ENCODE measurements at regions not wholly inside any gene's neighbourhood (a gene's known extent, or its start where the extent isn't known, plus 50 kb on each side); places are given as distances from the start of the nearest gene placed in this dataset.

DNA sequence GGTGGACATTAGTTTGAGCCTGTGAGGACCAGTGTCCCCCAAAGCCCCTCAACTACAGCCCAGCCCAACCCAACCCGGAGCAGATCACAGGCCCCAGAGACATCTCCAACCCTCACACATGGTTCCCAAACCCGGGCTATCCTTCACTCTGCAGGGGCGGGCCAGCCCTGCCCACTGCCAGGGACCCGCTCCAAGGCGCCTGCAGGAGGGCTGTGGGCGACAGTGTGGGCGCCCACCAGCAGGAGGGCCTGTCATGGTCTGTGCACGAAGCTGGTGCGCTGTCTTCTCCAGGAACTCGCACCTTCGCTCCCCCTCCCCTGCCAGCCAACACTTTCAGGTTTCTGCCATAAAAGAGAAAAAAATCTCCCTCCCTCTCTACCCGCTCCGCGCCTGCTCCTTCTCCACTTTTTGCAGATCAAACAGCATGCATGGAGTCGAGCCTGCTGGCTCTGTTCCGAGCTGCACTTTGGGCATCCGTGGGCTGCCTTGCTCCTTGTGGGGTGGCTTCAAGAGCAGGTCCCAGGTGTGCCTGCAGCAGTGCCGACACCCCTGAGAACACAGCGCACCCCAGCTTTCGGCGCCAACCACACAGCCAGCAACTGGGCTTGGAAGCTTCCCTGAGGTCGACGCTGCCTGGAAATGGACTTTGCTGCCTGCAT, 133.7 kb upstream of the PPP1R26 start:
- ChIA-PET POLR2A (no interaction called here), CTCF (no interaction called here)
- TF ChIP-seq, protein P1, sequence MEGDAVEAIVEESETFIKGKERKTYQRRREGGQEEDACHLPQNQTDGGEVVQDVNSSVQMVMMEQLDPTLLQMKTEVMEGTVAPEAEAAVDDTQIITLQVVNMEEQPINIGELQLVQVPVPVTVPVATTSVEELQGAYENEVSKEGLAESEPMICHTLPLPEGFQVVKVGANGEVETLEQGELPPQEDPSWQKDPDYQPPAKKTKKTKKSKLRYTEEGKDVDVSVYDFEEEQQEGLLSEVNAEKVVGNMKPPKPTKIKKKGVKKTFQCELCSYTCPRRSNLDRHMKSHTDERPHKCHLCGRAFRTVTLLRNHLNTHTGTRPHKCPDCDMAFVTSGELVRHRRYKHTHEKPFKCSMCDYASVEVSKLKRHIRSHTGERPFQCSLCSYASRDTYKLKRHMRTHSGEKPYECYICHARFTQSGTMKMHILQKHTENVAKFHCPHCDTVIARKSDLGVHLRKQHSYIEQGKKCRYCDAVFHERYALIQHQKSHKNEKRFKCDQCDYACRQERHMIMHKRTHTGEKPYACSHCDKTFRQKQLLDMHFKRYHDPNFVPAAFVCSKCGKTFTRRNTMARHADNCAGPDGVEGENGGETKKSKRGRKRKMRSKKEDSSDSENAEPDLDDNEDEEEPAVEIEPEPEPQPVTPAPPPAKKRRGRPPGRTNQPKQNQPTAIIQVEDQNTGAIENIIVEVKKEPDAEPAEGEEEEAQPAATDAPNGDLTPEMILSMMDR (IDR thresholded peaks at IDR 0.05; ENCODE audit: insufficient read depth, low read depth, low read length), result no peak
- Histone ChIP-seq H3K4me3 (ENCODE audit: low read depth, low read length) (no peak overlapping the region), H3K36me3 (ENCODE audit: control insufficient read depth, insufficient read depth, low read length) (no peaks in the 10 kb centered on the region), H3K27me3 (ENCODE audit: control insufficient read depth, insufficient read depth, low read length) (no peaks in the 10 kb centered on the region)
- no peak for DNase-seq (ENCODE audit: low read depth)

- TF ChIP-seq, protein P1 (IDR thresholded peaks at IDR 0.05; ENCODE audit: insufficient read depth, low read depth, low read length), result no peak
- H3K4me3 ChIP-seq (ENCODE audit: low read depth, low read length), result no peak overlapping the region
- ChIA-PET CTCF (no interaction called here), POLR2A (no interaction called here)
- H3K36me3 ChIP-seq (ENCODE audit: control insufficient read depth, insufficient read depth, low read length), result no peaks in the 10 kb centered on the region
- no peaks in the 10 kb centered on the region for H3K27me3 ChIP-seq (ENCODE audit: control insufficient read depth, insufficient read depth, low read length)
- DNase-seq (ENCODE audit: low read depth), result no peak
Observed at GRCh38 chr9:135346438-135347050, 133.0 kb upstream of the PPP1R26 start.

DNA sequence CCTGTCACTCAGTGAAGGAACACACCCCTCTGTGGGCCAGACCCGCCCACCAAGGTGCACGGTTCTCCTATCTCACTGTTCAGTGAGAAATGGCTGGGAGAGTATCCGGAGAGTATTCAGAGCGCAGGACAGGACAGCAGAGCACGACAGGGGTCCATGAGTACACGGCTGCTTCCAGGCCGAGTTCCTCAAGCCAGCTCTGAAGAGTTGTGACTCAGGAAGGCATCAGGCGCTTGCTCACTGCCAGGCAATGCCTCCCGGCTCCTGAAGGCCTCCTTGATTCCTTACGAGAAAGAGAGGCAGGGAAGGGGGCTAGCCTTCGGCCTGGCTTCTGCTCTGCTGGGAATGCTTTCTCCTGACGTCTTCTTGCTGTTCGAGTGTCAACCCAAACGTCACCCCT, 132.1 kb upstream of the PPP1R26 start:
- POLR2A ChIA-PET, result no interaction called here
- Histone ChIP-seq H3K27me3 (ENCODE audit: control insufficient read depth, insufficient read depth, low read length) (no peaks in the 10 kb centered on the region), H3K36me3 (ENCODE audit: control insufficient read depth, insufficient read depth, low read length) (no peaks in the 10 kb centered on the region), H3K4me3 (ENCODE audit: low read depth, low read length) (no peak overlapping the region)
- CTCF ChIA-PET, result interaction anchor here (0.6 kb wide), 1 partner anchor 891 kb away, joined by 3 read pairs; no protein-coding TSS in a partner anchor
- no peak for DNase-seq (ENCODE audit: low read depth)
- TF ChIP-seq, protein P1 (IDR thresholded peaks at IDR 0.05; ENCODE audit: insufficient read depth, low read depth, low read length), result no peak

- Histone ChIP-seq H3K27me3 (ENCODE audit: control insufficient read depth, insufficient read depth, low read length) (no peaks in the 10 kb centered on the region), H3K36me3 (ENCODE audit: control insufficient read depth, insufficient read depth, low read length) (no peaks in the 10 kb centered on the region), H3K4me3 (ENCODE audit: low read depth, low read length) (no peak overlapping the region)
- TF ChIP-seq, protein P1 (IDR thresholded peaks at IDR 0.05; ENCODE audit: insufficient read depth, low read depth, low read length), result no peak
- no peak for DNase-seq (ENCODE audit: low read depth)
- ChIA-PET POLR2A (no interaction called here), CTCF (interaction anchor here (0.6 kb wide), 1 partner anchor 892 kb away, joined by 3 read pairs; no protein-coding TSS in a partner anchor)
Observed at GRCh38 chr9:135348076-135348787, 131.3 kb upstream of the PPP1R26 start.

DNA sequence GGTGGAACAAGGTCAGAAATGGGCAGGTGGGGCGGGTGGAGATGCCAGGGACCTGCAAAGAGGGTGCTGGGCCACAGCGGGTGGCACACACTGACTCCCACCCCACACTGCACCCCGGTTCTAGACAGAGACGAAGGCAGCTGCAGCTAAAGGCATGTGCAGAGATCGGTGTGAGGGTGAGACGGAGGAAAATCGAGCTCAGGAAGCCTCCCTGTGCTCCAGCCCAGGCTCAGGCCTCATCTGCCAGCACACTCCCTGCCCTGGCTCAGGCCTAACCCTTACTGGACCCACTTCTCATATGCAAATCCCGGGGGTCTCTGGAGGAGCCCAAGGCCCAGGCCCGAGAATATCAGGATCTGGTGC, 130.8 kb upstream of the PPP1R26 start:
- CTCF ChIA-PET, result no interaction called here
- DNase-seq (ENCODE audit: low read depth), result no peak
- H3K27me3 ChIP-seq (ENCODE audit: control insufficient read depth, insufficient read depth, low read length), result no peaks in the 10 kb centered on the region
- TF ChIP-seq, protein P1 (IDR thresholded peaks at IDR 0.05; ENCODE audit: insufficient read depth, low read depth, low read length), result no peak
- H3K4me3 ChIP-seq (ENCODE audit: low read depth, low read length), result no peak overlapping the region
- no peaks in the 10 kb centered on the region for H3K36me3 ChIP-seq (ENCODE audit: control insufficient read depth, insufficient read depth, low read length)
- POLR2A ChIA-PET, result no interaction called here
